ENCODE measurements at regions not wholly inside any gene's neighbourhood (a gene's known extent, or its start where the extent isn't known, plus 50 kb on each side); places are given as distances from the start of the nearest gene placed in this dataset.

DNA sequence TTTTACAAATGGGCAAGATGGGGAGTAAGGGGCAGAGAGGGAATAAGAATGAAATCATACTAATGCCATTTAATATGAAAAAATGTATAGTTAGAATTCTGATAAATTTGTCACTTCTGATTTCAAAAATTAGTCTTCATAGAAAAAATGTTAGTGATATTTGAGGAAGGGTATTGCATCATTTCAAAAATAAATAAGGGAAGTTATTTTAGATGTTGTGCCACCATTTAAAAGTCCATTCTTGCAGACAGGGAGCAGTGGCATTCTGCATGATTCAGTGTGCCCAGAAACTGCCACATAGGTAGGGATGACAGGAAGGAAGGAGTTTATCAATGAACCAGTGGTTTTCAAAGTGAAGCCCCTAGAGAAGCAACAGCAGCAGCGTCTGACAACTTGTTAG lies 674.6 kb downstream of the EPM2A start:
- TF ChIP-seq, protein P1, sequence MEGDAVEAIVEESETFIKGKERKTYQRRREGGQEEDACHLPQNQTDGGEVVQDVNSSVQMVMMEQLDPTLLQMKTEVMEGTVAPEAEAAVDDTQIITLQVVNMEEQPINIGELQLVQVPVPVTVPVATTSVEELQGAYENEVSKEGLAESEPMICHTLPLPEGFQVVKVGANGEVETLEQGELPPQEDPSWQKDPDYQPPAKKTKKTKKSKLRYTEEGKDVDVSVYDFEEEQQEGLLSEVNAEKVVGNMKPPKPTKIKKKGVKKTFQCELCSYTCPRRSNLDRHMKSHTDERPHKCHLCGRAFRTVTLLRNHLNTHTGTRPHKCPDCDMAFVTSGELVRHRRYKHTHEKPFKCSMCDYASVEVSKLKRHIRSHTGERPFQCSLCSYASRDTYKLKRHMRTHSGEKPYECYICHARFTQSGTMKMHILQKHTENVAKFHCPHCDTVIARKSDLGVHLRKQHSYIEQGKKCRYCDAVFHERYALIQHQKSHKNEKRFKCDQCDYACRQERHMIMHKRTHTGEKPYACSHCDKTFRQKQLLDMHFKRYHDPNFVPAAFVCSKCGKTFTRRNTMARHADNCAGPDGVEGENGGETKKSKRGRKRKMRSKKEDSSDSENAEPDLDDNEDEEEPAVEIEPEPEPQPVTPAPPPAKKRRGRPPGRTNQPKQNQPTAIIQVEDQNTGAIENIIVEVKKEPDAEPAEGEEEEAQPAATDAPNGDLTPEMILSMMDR (IDR thresholded peaks at IDR 0.05): no peak
- TF ChIP-seq, protein P2, sequence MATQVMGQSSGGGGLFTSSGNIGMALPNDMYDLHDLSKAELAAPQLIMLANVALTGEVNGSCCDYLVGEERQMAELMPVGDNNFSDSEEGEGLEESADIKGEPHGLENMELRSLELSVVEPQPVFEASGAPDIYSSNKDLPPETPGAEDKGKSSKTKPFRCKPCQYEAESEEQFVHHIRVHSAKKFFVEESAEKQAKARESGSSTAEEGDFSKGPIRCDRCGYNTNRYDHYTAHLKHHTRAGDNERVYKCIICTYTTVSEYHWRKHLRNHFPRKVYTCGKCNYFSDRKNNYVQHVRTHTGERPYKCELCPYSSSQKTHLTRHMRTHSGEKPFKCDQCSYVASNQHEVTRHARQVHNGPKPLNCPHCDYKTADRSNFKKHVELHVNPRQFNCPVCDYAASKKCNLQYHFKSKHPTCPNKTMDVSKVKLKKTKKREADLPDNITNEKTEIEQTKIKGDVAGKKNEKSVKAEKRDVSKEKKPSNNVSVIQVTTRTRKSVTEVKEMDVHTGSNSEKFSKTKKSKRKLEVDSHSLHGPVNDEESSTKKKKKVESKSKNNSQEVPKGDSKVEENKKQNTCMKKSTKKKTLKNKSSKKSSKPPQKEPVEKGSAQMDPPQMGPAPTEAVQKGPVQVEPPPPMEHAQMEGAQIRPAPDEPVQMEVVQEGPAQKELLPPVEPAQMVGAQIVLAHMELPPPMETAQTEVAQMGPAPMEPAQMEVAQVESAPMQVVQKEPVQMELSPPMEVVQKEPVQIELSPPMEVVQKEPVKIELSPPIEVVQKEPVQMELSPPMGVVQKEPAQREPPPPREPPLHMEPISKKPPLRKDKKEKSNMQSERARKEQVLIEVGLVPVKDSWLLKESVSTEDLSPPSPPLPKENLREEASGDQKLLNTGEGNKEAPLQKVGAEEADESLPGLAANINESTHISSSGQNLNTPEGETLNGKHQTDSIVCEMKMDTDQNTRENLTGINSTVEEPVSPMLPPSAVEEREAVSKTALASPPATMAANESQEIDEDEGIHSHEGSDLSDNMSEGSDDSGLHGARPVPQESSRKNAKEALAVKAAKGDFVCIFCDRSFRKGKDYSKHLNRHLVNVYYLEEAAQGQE (IDR thresholded peaks at IDR 0.05; ENCODE audit: insufficient read depth in 1 of 2, low read depth in 2 of 2, low read length in 1 of 2): no peak
- TF ChIP-seq TCF7L2 (IDR thresholded peaks at IDR 0.05; ENCODE audit: low read depth, low read length) (no peak), POLR2AphosphoS5 (IDR thresholded peaks at IDR 0.05; ENCODE audit: low read depth, low read length) (no peak)
